CD4-positive, alpha-beta T cell treated with Interleukin-6 at 100 ng/mL for 8 hours (primary cell): ENCODE measurements at regions not wholly inside any gene's neighbourhood (a gene's known extent, or its start where the extent isn't known, plus 50 kb on each side); places are given as distances from the start of the nearest gene placed in this dataset.
"Not testable (repeated sequence)": the region's sequence is repeated elsewhere in the genome, so short reads cannot be mapped to it uniquely, and the experiment has no call there.

Source experiments
- DNase-seq: peaks from one replicate; pipeline ENCODE4 v3.0.0-alpha.2; 2020; ENCODE audit warnings: mixed read lengths, low spot score

- DNase-seq = peak; percentile 16
These were observed 57.1 kb downstream of the ADCYAP1 start for GRCh38 chr18:961644-962355.

GRCh38 chr18:963276-963675 lies 58.6 kb downstream of the ADCYAP1 start:
- DNase-seq = no peak

GRCh38 chr18:965921-966758 lies 61.5 kb downstream of the ADCYAP1 start:
- no peak for DNase-seq

GRCh38 chr18:966759-967576 lies 62.3 kb downstream of the ADCYAP1 start:
- no peak for DNase-seq

- DNase-seq = not testable (repeated sequence)
These were observed 64.2 kb downstream of the ADCYAP1 start for GRCh38 chr18:968910-969309.

- DNase-seq = not testable (repeated sequence)
These were observed 64.6 kb downstream of the ADCYAP1 start for GRCh38 chr18:969311-969710.

GRCh38 chr18:974606-975005 lies 69.9 kb downstream of the ADCYAP1 start:
- DNase-seq = not testable (repeated sequence)

GRCh38 chr18:976393-977128 lies 71.9 kb downstream of the ADCYAP1 start:
- not testable (repeated sequence) for DNase-seq

- not testable (repeated sequence) for DNase-seq
These were observed 72.7 kb downstream of the ADCYAP1 start for GRCh38 chr18:977327-977726.

GRCh38 chr18:977732-978131 lies 73.1 kb downstream of the ADCYAP1 start:
- not testable (repeated sequence) for DNase-seq

- no peak for DNase-seq
These were observed 75.9 kb downstream of the ADCYAP1 start for GRCh38 chr18:980586-980985.

- DNase-seq = no peak
These were observed 79.3 kb downstream of the ADCYAP1 start for GRCh38 chr18:984004-984403.

- no peak for DNase-seq
These were observed 80.6 kb downstream of the ADCYAP1 start for GRCh38 chr18:985212-985661.

GRCh38 chr18:986051-986450 lies 81.4 kb downstream of the ADCYAP1 start:
- DNase-seq = no peak

- no peak for DNase-seq
These were observed 81.9 kb downstream of the ADCYAP1 start for GRCh38 chr18:986552-986951.

- no peak for DNase-seq
These were observed 82.9 kb downstream of the ADCYAP1 start for GRCh38 chr18:987325-988186.

- no peak for DNase-seq
These were observed 84.8 kb downstream of the ADCYAP1 start for GRCh38 chr18:989425-989824.

GRCh38 chr18:990197-990596 lies 85.5 kb downstream of the ADCYAP1 start:
- DNase-seq = no peak

- DNase-seq = no peak
These were observed 86.8 kb downstream of the ADCYAP1 start for GRCh38 chr18:991441-991840.

- DNase-seq = no peak
These were observed 88.9 kb downstream of the ADCYAP1 start for GRCh38 chr18:993560-993959.

- no peak for DNase-seq
These were observed 91.0 kb downstream of the ADCYAP1 start for GRCh38 chr18:995629-996028.
